Natural killer cell (primary cell): ENCODE measurements at regions not wholly inside any gene's neighbourhood (a gene's known extent, or its start where the extent isn't known, plus 50 kb on each side); places are given as distances from the start of the nearest gene placed in this dataset.

Source experiments
- ATAC-seq, 3 donors: fragments of 150-1000 bp in 2 of 3; fragments of 200-7000 bp in 1 of 3; cut with Tn5 transposase; 1 replicate in 1 of 3; 2 replicates in 2 of 3; pipeline ENCODE4 v1.10.0; 2021; ENCODE audit warnings: mild to moderate bottlenecking in 2 of 3, moderate library complexity in 2 of 3
- DNase-seq, 2 donors: peaks; one replicate each; pipeline versions ENCODE4 v3.0.0 to v3.0.0-alpha.2; 2013 to 2021; ENCODE audit warnings: mixed read lengths in 1 of 2
- H3K27ac ChIP-seq: one replicate; pipeline ENCODE4 v1.5.1; 2013; ENCODE audit warnings: mild to moderate bottlenecking, low read length
- H3K27me3 ChIP-seq: one replicate; pipeline ENCODE4 v1.6.1; 2013; ENCODE audit warnings: low read length; ENCODE audit not compliant: control insufficient read depth, insufficient read depth
- H3K36me3 ChIP-seq: one replicate; pipeline ENCODE4 v1.6.1; 2013; ENCODE audit warnings: low read length; ENCODE audit not compliant: control insufficient read depth, insufficient read depth
- H3K4me1 ChIP-seq: one replicate; pipeline ENCODE4 v1.6.1; 2013; ENCODE audit warnings: low read length; ENCODE audit not compliant: control insufficient read depth, insufficient read depth
- H3K4me3 ChIP-seq: one replicate; pipeline ENCODE4 v1.5.1; 2013; ENCODE audit warnings: low read length
- H3K9me3 ChIP-seq: one replicate; pipeline ENCODE4 v1.6.1; 2013; ENCODE audit warnings: low read length; ENCODE audit not compliant: control insufficient read depth, insufficient read depth
- H3K27ac Mint-ChIP-seq, 2 donors: one replicate each; pipeline ENCODE4 v1.8.0; 2022; ENCODE audit warnings: mild to moderate bottlenecking in 2 of 2, mixed read lengths in 2 of 2, moderate library complexity in 1 of 2
- H3K27me3 Mint-ChIP-seq, 2 donors: one replicate each; pipeline ENCODE4 v1.8.0; 2022; ENCODE audit warnings: low read depth in 2 of 2, mixed read lengths in 2 of 2
- H3K36me3 Mint-ChIP-seq: one replicate; pipeline ENCODE4 v1.8.0; 2022; ENCODE audit warnings: mixed read lengths
- H3K4me1 Mint-ChIP-seq, 2 donors: one replicate each; pipeline ENCODE4 v1.8.0; 2022; ENCODE audit warnings: mixed read lengths in 2 of 2
- H3K4me3 Mint-ChIP-seq: one replicate; pipeline ENCODE4 v1.8.0; 2022; ENCODE audit warnings: mild to moderate bottlenecking, moderate library complexity, mixed read lengths
- H3K9me3 Mint-ChIP-seq, 2 donors: one replicate each; pipeline ENCODE4 v1.8.0; 2022; ENCODE audit warnings: mixed read lengths in 2 of 2
- WGBS: methylation state at CpG from one replicate; pipeline ENCODE4 v1.1.7; 2013; ENCODE audit warnings: missing lambda C conversion rate; ENCODE audit not compliant: insufficient coverage; 5-methylcytosine and 5-hydroxymethylcytosine counted together
- intact Hi-C: fragments of 100-400 bp; cut with micrococcal nuclease; formaldehyde crosslinking; loops from one replicate; pipeline ENCODE4 v1.14.2; 2022
- TF ChIP-seq, protein P1 (sequence below): fragments of 200-600 bp; IDR thresholded peaks from one replicate; pipeline ENCODE4 v1.8.0; 2022; ENCODE audit warnings: antibody characterized with exemption

DNA sequence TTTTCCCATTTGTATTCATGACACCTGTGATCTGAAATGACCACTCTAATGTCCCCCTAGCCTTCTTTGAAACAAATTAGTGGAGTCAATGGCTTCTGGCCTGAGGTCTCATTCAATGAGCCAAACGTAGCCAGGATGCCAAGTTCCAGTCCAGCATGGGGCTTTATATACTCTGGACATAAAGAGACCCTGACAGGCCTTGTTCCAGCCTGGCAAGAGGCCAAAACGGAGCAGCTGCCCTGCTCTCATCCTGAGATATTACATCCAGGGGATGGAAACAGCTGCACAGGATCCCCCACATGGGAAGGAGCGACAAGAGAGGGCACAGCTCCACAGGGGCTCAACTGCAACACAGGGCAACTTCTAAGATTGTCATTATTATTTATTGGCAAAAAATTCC lies 437.8 kb downstream of the CDH26 start:
- H3K36me3 Mint-ChIP-seq = peaks cover 13% of the 10 kb centered on the region
- H3K4me1 Mint-ChIP-seq = no peaks in the 10 kb centered on the region
- 64% methylated on average over 3 of the region's 3 CpGs for WGBS
- peaks cover 2 to 3% of the 10 kb centered on the region in 2 donors for H3K9me3 Mint-ChIP-seq
- H3K27ac Mint-ChIP-seq = no peak overlapping the region
- no peak overlapping the region for H3K27ac ChIP-seq
- no peaks in the 10 kb centered on the region for H3K9me3 ChIP-seq
- no peaks in the 10 kb centered on the region for H3K4me1 ChIP-seq
- DNase-seq (no peak), ATAC-seq (no peak)
- no peak overlapping the region for H3K4me3 ChIP-seq
- H3K27me3 Mint-ChIP-seq = peaks cover 0 to 11% of the 10 kb centered on the region in 2 donors
- intact Hi-C loops = no loop called here
- no peaks in the 10 kb centered on the region for H3K36me3 ChIP-seq
- H3K4me3 Mint-ChIP-seq = no peak overlapping the region
- TF ChIP-seq, protein P1, sequence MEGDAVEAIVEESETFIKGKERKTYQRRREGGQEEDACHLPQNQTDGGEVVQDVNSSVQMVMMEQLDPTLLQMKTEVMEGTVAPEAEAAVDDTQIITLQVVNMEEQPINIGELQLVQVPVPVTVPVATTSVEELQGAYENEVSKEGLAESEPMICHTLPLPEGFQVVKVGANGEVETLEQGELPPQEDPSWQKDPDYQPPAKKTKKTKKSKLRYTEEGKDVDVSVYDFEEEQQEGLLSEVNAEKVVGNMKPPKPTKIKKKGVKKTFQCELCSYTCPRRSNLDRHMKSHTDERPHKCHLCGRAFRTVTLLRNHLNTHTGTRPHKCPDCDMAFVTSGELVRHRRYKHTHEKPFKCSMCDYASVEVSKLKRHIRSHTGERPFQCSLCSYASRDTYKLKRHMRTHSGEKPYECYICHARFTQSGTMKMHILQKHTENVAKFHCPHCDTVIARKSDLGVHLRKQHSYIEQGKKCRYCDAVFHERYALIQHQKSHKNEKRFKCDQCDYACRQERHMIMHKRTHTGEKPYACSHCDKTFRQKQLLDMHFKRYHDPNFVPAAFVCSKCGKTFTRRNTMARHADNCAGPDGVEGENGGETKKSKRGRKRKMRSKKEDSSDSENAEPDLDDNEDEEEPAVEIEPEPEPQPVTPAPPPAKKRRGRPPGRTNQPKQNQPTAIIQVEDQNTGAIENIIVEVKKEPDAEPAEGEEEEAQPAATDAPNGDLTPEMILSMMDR = no peak
- no peaks in the 10 kb centered on the region for H3K27me3 ChIP-seq

DNA sequence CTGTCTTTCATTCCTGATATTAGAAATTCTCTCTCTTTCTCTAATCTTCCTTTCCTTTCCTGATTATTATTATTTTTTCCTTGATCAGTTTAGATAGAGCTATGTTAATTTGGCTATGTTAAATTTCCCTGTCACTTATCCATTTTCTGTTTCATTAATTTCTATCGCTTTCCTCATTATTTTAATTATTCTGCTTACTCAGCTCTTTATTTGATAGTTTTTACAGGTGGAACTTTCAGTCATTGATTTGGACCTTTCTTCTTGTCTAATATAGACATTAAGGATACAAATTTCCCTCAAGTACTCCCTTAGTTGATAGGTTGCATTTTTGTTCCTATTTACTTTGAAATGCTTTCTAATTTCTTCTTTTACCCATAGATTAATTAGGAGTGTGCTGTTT lies 442.3 kb downstream of the CDH26 start:
- H3K27me3 Mint-ChIP-seq = peaks cover 0 to 7% of the 10 kb centered on the region in 2 donors
- no peak overlapping the region for H3K4me3 Mint-ChIP-seq
- WGBS = no CpG with 5 or more reads among the region's 1 CpG
- no peak for ATAC-seq
- TF ChIP-seq, protein P1 = no peak
- peaks cover 13% of the 10 kb centered on the region for H3K36me3 Mint-ChIP-seq
- H3K27ac Mint-ChIP-seq = no peak overlapping the region
- no peak overlapping the region for H3K27ac ChIP-seq
- H3K4me3 ChIP-seq = no peak overlapping the region
- H3K27me3 ChIP-seq = no peaks in the 10 kb centered on the region
- DNase-seq = no peak
- H3K9me3 ChIP-seq = no peaks in the 10 kb centered on the region
- intact Hi-C loops = no loop called here
- H3K36me3 ChIP-seq = no peaks in the 10 kb centered on the region
- H3K9me3 Mint-ChIP-seq = peaks cover 2 to 3% of the 10 kb centered on the region in 2 donors
- H3K4me1 ChIP-seq = no peaks in the 10 kb centered on the region
- H3K4me1 Mint-ChIP-seq = no peaks in the 10 kb centered on the region

DNA sequence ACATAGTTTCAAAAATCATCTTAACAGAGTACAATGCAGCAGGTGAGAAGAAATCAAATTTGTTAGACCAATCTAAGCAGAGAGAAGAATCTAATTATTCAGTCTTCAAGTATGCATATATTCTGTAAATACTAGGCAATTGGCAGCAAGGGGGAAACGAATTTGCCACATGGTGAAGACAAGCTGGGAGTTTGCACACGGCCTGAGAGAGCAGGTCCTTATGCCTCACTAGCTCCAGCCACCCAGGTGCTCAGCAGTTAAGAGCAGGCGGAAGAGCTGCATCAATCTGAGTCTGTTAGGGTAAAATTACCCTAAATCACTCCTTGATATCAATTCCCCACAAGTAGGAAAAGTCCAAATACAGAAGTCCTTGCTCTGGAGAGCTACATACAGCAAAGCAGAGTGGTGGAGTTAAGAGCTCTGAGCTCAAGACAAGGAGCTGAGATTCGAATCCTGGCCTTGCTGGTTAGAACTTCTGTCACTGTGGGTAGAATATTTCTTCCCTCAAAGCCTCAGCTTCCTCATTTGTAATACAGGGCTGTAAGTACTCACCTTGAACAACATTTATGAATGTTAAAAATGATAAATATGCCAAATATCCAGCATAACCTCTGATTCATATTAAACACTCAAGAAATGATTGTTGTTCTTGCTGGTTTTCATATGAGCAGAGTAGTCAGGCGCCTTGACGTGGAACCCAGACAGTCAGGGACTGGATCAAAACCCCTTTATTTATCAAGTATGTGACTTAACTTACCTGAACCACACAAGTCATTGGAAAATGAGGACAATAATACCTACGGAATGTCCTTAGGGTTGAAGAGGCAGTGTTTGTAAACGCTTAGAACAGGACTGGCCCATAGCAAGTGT lies 444.2 kb downstream of the CDH26 start:
- TF ChIP-seq, protein P1 = no peak
- H3K4me1 ChIP-seq = no peaks in the 10 kb centered on the region
- Mint-ChIP-seq H3K4me3 (no peak overlapping the region), H3K27me3 (peaks cover 4 to 6% of the 10 kb centered on the region in 2 donors), H3K9me3 (peaks cover 2 to 3% of the 10 kb centered on the region in 2 donors), H3K4me1 (peaks cover 4 to 6% of the 10 kb centered on the region in 2 donors), H3K36me3 (peaks cover 13% of the 10 kb centered on the region), H3K27ac (no peak overlapping the region)
- no peaks in the 10 kb centered on the region for H3K27me3 ChIP-seq
- ATAC-seq (no peak), DNase-seq (no peak)
- no peak overlapping the region for H3K4me3 ChIP-seq
- H3K9me3 ChIP-seq = no peaks in the 10 kb centered on the region
- H3K27ac ChIP-seq = no peak overlapping the region
- 75% methylated on average over 8 of the region's 8 CpGs for WGBS
- intact Hi-C loops = no loop called here
- no peaks in the 10 kb centered on the region for H3K36me3 ChIP-seq
